ENCODE measurements at regions not wholly inside any gene's neighbourhood (a gene's known extent, or its start where the extent isn't known, plus 50 kb on each side); places are given as distances from the start of the nearest gene placed in this dataset.
A peak's percentile ranks its signal among the peaks of the same experiment; 100 is the strongest.
"Not testable (repeated sequence)": the region's sequence is repeated elsewhere in the genome, so short reads cannot be mapped to it uniquely, and the experiment has no call there.

DNA sequence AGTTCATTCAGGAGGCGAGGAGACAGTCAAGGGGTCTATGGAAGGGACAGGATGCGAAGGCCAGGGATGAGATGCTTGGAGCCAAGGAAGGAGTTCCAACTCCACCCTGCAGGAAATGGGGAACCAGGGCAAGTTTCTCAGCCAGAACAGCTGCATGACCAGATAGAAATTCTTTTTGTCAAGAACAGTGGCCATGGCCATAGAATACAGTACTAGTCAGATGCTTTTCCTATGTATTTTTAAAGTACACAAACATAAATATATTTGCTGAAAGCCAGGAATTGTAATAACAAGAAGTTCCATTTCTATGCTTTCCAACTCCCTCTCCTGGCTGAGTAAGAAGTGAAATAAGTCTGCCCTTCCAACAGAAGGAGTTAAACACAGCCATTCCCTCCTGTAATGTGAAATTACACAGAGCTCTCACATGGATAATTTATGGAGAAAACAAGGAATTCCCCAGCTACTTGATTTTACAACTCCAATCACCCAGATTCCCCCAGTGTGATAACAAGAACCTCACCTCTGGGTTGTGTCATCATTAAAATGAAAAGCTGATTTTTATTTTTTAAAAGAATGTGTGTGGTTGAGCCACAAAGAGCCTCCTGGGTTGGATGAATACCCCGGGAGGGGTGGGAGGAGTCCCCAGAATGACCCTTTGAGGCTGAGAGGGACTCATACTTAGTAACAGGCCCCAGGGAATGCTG is 124.6 kb upstream of the ARHGEF3 start:
- DNase-seq: no peak

DNA sequence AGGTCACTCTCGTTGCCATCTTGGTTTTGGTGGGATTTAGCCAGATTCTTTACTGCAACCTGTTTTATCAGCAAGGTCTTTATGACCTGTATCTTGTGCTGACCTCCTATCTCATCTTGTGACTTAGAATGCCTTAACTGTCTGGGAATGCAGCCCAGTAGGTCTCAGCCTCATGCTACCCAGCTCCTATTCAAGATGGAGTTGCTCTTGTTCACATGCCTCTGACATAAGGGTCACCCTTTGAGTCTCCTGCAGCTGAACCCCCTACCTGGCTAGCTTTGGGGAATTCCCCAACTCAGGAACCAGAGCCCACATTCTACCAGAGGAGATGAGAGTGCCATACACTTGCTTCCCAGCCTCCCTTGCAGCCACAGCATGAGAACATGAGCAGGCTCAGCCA is 123.0 kb upstream of the ARHGEF3 start:
- DNase-seq: not testable (repeated sequence)

DNA sequence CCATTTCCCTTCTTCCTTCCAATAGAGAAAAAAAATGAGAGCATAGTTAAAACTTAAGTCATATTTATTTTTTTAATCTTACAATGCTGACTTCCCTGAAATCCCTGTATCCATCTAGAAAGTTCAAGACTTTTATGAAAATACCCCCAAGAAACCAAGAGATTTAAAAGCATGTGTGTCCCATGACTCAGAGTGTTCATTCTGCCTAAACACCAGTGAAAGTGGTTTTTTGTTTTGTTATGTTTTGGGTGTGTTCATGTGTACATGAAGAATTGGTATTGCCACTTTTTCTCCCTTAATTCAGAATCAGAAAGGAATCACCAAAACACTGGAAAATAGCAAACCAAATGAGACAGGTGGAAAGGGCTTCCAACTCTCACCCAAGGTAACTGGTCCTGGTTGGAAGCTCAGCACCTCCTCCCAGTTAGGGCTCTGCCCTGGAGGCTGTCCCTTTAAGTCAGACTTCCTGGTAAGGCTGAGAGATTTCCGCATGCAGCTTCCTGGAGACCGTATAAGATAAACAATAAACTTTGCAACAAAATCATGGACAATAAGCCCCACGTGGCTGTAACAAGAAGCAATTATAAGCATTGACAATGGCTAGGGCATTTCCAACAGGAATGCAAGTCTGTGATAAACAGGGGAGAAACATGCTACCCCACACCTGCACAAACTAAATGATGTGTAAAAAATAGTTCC is 121.9 kb upstream of the ARHGEF3 start:
- peak; percentile 74 for DNase-seq

DNA sequence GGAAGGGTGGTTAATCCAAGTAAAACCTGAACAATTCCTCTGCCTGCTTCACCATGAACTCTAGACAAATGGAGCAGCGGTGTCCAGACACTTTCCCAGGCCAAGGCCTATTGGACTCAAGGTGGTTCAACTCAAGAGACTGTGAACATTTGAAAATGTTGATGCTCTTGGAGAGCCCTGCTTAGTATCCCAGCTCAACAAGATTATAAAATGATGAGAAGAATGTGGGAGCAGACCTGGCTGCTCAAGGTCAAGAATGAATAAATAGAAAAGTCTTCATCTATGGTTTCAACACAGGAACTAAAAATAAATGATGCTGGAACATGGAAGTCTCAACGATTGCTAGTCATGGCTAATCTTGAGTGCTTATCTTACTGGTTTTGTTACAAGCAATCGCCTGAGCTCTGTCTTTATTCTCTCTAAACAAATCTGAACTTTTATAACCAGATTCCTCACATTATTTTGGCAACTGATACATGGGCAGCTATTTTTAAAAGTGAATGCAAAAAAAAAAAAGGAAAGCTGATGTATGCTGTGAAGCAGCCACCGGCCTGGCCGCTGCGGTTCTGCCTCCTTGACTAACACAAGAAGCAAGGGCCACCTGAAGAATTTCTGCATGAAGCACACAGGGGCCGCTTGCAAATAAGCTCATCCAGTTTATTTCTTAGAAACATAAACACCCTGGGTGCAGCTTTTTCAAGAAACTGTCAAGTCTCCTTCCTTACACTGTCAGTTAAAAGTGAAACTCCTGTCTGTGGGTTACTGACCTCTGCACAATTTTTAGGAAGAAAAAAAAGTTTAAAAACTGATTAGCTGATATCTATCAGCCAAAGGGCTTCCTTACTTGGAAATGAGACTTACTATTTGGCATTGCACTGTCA is 120.1 kb upstream of the ARHGEF3 start:
- DNase-seq: no peak

DNA sequence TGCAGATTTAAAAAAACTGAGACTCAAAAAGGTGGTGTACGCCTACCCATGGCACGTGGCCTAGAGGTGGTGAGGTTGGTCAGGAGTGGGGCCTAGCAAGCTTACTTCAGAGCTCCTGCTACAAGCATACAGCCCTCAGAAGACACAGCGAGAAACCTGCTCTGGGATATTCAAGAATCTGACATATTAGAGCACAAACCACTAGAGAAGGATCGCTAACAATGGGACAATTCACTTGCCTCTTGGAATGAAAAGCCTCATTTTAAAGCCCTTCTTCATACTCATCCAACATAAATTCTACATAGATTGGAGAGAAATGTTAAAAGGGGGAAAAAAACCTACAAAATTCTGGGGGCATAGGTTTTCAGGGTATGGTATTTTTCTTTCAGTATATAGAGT is 118.0 kb upstream of the ARHGEF3 start:
- DNase-seq: no peak

DNA sequence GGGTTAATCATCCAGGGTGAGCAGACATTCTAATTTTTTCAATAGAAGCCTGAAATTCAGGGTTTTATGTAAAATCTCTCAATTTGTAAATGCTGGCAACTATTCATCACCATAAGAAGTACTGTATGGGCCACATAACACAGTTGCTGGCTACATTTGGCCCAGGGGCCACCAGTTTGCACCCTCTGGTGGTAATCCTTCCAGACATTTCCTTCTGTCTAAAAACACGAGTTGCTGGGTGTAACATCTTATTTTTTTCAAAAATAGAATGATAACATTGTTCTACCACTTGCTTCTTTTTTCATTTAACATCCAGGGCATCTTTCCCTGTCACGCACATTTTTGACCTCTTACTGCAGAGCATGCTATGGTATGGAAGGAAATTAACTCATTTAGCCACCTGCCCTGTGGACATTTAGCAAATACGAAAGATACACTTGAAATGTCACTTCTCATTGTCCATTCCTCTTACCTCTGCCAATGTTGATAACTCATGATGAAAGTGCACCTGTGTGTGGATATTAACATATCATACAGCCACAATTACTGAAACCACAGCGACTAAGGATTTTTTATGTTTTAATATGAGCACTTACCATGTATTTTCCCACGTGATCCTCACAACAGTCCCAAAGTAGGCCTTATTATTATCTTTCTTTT is 117.5 kb upstream of the ARHGEF3 start:
- DNase-seq: no peak

DNA sequence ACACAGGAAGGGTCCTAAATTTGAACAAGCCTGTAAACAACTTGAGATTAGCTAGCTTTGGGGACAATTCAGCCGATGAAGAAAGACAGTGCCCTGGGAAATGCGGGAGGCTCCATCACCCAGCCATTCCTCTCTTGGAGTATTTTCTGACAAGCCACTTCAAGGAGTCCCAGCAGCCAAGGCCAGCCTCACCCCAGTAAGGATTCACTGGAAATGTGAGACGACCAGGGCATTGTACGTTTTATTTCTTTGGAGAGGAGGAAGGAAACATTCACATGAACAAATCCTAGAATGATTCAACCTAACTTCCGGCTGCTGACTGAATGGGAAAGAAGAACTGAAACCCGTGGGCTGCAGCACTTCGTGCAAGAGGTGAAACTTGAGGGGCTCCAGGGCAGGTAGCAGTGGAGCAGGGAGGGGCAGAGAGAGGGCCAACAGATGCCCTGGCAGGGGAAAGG is 116.4 kb upstream of the ARHGEF3 start:
- DNase-seq: no peak

DNA sequence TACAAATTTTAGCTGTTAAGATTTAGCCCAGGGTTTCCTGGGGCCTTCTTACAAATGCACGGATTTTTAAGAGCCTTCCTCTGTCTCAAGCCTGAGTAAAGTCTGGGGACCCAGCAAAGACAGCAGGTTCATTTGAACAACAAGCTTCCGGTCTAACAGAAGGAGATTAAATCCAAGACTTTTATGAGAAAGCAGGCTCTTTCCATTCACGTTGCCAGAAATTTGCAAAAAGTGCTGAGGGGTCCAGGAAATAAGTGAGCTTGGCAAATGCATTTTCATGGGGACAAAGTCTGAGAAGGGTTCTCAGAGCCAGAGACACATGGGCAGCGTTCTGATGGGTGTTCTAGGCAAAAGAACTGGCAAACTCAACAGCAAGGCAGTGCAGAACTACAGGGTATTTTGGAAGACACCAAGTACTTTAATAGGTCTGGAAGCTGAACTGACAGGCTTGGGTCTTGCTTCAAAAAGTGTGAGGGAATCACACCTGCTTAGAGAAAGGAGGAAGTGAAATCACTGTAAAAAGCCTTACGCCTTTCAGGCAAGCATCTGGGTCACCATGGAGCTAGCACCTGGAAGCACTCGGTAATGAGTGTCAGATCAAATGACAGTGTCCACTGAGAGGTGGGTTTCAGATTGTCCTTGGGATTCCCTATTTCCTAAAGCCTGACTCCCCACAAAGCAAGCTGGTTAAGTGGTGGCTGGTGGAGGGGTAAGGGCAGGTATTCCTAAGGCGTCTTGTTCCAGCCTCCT is 115.8 kb upstream of the ARHGEF3 start:
- DNase-seq: peak; percentile 58

DNA sequence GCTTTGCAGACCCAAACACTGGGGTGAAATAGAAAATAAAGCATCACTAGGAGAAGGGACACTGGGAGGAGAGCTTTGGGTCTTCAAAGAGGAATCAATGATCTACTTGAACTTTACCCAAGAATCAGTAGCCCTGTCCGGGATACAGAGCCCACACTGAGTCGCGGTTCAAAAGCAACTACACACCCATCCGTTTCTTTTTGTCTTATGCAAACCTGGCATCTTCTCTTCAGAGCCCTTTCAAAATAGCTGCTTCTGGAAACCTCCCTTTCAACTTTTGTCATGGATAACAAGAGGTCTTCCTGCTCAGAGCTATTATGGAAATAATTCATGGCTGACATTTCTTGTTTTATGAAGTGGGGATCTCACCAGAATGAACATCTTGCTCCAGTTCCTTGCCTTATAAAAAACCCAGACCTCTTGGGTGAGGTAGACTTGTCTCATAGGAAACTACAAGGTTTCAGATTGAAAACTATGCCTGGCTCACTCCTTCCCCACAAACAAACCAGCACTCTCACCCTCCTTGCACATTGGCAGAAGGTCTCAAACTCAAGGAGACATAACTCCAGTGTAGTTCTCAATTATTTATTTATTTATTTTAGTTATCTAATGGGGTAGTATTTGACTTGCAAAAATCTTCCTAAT is 115.1 kb upstream of the ARHGEF3 start:
- no peak for DNase-seq

DNA sequence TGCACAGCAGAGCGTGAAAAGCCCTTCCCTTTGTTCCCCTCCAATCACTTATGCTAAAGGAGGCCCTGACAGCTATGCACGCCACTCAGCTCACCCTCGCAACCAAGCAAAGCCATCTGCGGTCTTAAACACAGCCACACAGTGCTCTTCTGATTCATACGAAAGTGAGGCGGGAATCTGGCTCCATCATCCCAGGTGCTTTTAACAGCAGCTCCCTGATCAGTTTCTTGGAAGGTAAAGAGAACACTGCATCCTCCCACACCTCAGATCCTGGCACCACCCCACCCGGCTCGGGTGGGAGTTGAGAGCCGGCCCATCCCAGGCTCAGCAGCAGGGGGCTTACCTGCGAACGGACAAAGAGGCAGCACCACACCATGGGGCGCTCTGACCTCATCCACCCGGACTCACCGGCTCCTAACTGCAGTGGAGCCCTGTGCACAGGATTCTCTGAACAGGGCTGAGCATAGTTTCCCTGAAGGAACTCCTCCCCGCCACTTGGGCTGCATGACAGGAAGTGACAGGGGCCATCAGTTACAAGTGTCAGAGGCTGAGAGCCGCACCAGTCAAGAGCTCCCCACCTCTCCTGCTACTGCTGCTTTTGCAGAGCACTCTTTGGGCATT is 114.3 kb upstream of the ARHGEF3 start:
- no peak for DNase-seq

DNA sequence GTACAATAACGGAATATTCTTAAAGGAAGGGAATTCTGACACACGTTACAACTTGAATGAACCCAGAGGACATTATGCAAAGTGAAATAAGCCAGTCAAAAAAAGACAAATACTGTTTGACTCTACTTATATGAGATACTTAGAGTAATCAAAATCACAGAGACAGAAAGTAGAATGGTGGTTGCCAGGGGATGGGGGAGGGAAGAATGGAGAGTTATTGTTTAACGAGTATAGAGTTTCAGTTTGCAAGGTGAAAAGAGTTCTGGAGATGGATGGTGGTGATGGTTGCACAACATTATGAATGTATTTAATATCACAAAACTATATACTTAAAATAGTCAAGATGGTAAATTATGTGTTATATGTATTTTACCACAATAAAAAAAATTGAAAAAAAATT is 112.9 kb upstream of the ARHGEF3 start:
- no peak for DNase-seq

DNA sequence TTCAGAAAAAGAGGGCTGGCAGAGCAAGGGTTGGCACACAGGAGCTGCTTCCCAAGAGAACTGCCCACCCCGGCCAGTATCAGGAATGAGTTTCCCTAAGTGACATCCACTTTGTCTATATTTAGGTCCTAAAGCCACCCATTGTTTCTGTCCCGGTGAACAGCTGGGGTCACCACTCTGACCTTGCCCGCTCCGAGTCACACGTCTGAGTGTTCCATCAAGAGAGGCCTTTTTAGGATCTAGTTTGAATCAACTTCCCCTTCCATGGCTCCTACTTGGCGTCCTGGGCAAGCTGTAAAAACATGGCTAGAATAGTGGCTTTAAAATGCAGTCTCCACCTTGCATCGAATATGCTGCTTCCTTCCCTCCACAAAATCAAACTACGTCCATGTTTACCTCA is 109.6 kb upstream of the ARHGEF3 start:
- DNase-seq: no peak

DNA sequence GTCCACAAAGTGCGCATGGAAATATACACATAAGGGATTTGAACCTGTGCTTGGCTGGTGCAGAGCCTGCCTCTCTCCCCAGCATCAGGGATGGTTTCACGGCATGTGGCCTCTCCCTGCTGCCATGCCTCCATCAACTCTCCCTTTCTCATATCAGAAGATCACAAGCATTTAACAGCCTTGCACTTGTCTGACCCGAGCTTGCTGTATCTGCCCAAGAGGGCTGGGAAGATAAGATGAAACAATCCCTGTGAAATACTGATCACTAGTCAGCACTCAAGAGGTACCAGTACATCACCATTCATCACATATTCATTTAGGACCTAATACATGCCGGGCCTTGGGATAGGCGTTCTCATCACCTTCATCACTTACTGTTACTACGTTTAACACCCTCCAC is 107.6 kb upstream of the ARHGEF3 start:
- DNase-seq: no peak

DNA sequence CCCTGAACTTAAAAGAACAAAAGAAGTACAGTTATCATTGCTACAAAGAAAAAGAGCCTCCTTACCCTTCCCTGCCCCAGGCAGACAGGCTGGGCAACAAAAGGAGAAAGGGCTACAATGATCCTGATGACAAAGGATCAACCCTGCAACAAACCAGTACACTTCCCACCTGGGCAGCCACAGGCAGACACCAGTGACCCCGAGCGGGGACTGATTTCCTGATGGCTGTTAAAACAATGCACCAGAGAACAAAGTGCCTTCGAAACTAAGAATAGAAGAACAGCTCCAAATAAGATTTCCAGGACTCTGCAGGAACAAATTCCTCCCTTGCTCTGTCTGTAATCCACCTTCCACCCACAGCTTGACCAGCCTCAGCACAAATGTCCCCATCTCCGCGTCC is 106.3 kb upstream of the ARHGEF3 start:
- no peak for DNase-seq

DNA sequence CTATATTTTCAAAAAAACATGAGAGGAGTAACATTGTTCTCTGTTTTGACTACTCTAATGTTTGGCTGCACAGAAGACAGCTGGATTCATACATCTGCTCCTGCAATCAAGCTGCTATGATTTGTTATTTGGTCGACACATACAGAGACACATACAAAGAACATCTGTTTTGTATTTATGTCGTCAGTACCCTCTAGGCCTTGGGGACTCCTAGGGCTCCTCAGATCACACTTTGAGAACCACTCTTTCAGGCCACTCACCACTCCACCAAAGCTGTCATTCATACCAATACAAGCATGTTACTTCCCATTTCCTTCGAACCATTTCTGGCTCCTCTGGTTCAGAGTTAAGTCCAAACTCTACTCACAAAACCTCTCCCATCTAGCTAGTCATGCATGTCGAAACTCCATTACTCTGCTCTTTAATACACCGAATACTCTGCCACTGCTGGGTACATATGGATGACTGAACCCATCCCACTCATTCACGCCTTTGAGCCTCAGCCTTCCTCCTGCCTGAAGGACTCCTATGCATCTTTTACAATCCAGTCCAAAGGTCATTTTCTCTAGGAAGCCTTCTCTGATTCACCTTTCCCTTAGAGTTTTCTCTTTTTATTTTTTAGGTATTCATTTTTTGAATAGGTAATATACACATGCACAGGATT is 102.9 kb upstream of the ARHGEF3 start:
- DNase-seq: no peak

DNA sequence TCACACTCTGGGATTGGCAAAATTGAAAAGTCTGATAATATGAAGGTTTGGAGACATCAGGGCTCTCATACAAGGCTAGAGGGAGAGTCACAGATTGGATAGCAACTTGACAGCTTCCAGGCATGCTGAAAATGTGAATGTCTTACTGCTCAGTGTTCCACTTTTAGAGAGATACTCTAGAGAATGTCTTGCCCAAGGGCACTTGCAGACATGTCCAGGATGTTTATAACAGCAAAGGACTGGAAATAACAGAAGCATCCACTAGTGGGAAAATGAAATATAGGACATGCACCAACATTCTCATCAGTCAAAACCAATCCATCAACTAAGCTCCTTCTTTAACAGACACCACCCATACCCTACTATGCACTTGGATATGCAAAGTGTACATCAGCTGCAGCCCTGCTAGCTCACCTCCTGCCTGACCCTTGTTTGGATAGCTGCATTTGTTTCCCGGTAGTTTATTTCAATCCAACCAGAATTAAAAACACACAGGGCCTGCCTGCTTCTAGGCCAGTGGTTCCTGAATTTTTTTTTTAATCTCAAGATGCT is 101.6 kb upstream of the ARHGEF3 start:
- no peak for DNase-seq

DNA sequence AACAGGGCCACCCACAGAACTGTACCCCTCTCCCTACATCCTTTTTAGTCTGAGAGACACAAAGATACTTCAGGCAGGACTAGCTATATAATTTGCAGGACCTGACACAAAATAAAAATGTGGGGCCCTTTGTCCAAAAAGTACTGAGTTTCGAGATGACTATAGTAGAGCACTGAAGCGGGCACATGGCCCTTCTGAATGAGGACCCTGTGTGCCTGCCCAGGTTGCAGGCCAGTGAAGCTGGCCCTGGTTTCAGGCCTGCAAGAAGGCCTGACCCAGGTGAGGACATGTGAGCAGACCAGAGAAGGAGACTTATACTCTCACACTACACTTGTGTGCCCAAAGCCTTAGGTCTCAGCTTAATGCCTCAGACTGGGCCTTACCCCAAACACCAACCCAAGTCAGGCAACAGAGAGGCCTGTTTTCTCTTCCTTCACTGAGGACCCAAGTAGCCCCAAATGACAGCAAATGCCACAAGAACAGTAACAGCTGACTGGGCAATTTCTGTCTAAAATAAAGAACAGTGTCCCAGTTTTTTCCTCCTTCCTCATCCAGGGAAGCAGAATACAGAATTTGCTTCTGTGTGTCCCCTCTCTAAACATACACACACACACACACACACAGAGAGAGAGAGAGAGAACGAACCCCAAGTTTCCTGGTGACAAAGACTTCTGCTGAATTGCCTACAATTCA is 100.9 kb upstream of the ARHGEF3 start:
- no peak for DNase-seq

DNA sequence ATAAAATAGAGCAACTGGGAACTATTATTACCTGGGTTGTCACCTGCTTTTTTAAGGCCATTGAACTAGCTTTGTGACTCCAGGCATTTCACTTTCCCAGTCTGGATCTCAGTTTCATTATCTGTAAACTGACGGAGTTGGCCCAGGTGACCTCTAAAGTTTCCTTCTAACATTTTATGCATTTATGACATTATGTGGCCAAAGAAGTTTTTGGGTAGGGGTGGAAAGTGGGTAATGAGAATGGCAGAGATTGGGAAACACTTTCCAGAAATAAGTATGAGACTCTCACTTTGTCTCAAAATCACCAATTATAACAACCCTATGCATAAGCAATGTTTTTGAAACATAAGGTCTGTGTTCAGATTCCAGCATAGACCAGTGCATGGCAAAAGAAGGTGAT is 99.1 kb upstream of the ARHGEF3 start:
- DNase-seq: no peak

DNA sequence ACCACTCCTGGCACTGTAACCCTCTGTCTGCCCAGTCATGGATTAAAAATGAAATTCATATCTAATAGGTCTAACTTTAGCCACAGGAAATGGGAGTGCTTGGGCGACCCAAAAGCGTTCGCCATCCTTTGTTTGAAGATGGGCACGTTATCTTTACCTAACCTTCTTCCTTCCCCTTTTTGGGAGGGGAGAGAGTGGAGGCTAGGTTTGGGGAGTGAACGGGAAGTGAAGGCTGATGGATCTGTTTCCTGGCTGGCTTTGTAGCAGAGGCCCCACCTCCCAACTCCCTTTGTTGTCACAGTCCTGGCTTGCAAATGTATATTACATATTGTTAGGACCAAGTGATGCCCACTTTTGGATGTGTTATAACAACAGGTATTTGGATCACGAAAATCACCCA is 98.1 kb upstream of the ARHGEF3 start:
- no peak for DNase-seq
